Common myeloid progenitor, CD34-positive (primary cell): ENCODE measurements at regions not wholly inside any gene's neighbourhood (a gene's known extent, or its start where the extent isn't known, plus 50 kb on each side); places are given as distances from the start of the nearest gene placed in this dataset.

ENCODE experiments used
- CTCF ChIA-PET: fragments of 350-600 bp; sonication (Branson Sonifier 250); formaldehyde crosslinking; loops from one replicate; lab custom pipeline; 2021; ENCODE audit warnings: antibody characterized with exemption; lab: Charles Lee
- POLR2A ChIA-PET: fragments of 350-600 bp; sonication (Branson Sonifier 250); formaldehyde crosslinking; loops from one replicate; lab custom pipeline; 2021; ENCODE audit warnings: antibody characterized with exemption; lab: Charles Lee
- DNase-seq, 3 donors: peaks; one replicate each; pipeline versions ENCODE4 v3.0.0 to v3.0.0-alpha.2; 2013
- H3K27ac ChIP-seq, 2 experiments: 1 replicate in 1 of 2; 2 replicates in 1 of 2; pipeline ENCODE4 v1.7.0; 2013; ENCODE audit warnings: inconsistent platforms in 2 of 2, low read length in 2 of 2, mild to moderate bottlenecking in 2 of 2, low read depth in 1 of 2, moderate library complexity in 1 of 2; ENCODE audit not compliant: severe bottlenecking in 2 of 2, insufficient read depth in 1 of 2, poor library complexity in 1 of 2
- H3K27me3 ChIP-seq, 5 experiments: replicated peaks in 2 of 5; 1 replicate in 3 of 5; 2 replicates in 2 of 5; pipeline versions ENCODE4 v1.6.1 to v1.7.0; 2013; ENCODE audit warnings: low read length in 4 of 5, mild to moderate bottlenecking in 2 of 5, moderate library complexity in 2 of 5, inconsistent platforms in 1 of 5; ENCODE audit not compliant: insufficient read depth in 5 of 5, control insufficient read depth in 4 of 5
- H3K36me3 ChIP-seq, 4 experiments: 1 replicate in 2 of 4; 2 replicates in 2 of 4; pipeline versions ENCODE4 v1.6.1 to v1.7.0; 2013; ENCODE audit warnings: low read length in 3 of 4, control low read depth in 1 of 4, mild to moderate bottlenecking in 1 of 4; ENCODE audit not compliant: control insufficient read depth in 4 of 4, insufficient read depth in 4 of 4
- H3K4me1 ChIP-seq, 4 experiments: 1 replicate in 3 of 4; 2 replicates in 1 of 4; pipeline versions ENCODE4 v1.6.1 to v1.7.1; 2013; ENCODE audit warnings: low read length in 3 of 4, mild to moderate bottlenecking in 3 of 4, control low read depth in 1 of 4, inconsistent platforms in 1 of 4, moderate library complexity in 1 of 4; ENCODE audit not compliant: control insufficient read depth in 4 of 4, insufficient read depth in 4 of 4; ENCODE audit errors: control extremely low read depth in 1 of 4
- H3K4me3 ChIP-seq, 7 experiments: 1 replicate in 4 of 7; 2 replicates in 3 of 7; pipeline versions ENCODE4 v1.5.1 to v1.7.0; 2013; ENCODE audit warnings: mild to moderate bottlenecking in 7 of 7, low read length in 6 of 7, moderate library complexity in 6 of 7, inconsistent platforms in 2 of 7, low read depth in 2 of 7, control low read depth in 1 of 7; ENCODE audit not compliant: insufficient read depth in 4 of 7, control insufficient read depth in 1 of 7; ENCODE audit errors: extremely low read depth in 1 of 7
- H3K9me3 ChIP-seq, 5 experiments: 1 replicate in 4 of 5; 2 replicates in 1 of 5; pipeline versions ENCODE4 v1.6.1 to v1.7.1; 2013; ENCODE audit warnings: low read length in 4 of 5, mild to moderate bottlenecking in 2 of 5, inconsistent platforms in 1 of 5, low read depth in 1 of 5, moderate library complexity in 1 of 5; ENCODE audit not compliant: control insufficient read depth in 4 of 5, insufficient read depth in 2 of 5; ENCODE audit errors: control extremely low read depth in 1 of 5
- WGBS: methylation state at CpG from one replicate; pipeline ENCODE4 v1.1.5; 2013; ENCODE audit not compliant: insufficient coverage; 5-methylcytosine and 5-hydroxymethylcytosine counted together

DNA sequence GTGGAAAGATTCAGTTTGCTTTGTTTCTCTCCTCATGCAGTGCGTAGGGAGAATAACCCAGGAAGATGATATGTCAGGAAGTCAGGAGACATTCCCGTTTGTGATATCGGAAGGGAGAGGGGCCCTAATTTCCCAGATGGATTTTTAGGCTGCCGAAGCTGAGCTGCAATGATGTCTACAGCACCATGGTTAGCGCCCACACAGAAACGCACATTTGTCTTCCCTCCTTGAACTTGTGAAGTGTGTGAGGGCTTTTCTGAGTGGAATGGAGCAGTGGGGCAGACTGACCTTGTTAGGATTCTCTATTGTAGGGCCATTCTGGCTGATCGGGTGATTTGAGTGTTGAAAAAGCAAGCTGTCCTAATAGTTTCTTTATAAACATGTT lies 191.3 kb upstream of the ARG1 start:
- Histone ChIP-seq H3K27ac (no peak overlapping the region), H3K4me1 (peaks cover 0 to 9% (median 2%) of the 10 kb centered on the region in 4 experiments), H3K27me3 (no peaks in the 10 kb centered on the region), H3K9me3 (no peaks in the 10 kb centered on the region), H3K36me3 (no peaks in the 10 kb centered on the region), H3K4me3 (no peak overlapping the region)
- WGBS: 100% methylated on average over 7 of the region's 7 CpGs
- no peak for DNase-seq
- CTCF ChIA-PET: no interaction called here
- POLR2A ChIA-PET: no interaction called here

DNA sequence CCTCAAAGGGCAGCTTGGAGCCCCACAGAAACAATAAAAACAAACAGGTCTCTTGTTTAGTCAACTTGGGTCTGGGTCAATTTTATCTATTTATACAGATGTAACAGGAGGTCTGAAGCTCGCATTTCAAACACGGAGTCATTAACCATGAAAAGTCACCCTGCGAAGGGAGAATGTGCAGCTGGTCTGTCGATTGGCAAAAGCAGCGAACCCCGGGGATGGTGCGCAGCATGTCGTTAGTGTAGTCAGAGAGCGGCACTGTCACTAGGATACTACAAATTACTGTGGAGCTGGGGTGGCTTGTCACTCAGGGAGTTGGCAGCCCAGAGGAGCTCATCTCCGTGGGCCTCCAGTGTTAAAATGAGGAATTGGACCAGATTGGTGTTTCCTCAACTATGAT lies 190.4 kb upstream of the ARG1 start:
- no peaks in the 10 kb centered on the region for H3K36me3 ChIP-seq
- H3K27ac ChIP-seq: no peak overlapping the region
- DNase-seq: no peak
- peaks cover 0 to 9% (median 2%) of the 10 kb centered on the region in 4 experiments for H3K4me1 ChIP-seq
- H3K9me3 ChIP-seq: no peaks in the 10 kb centered on the region
- WGBS: 95% methylated on average over 9 of the region's 10 CpGs
- no peaks in the 10 kb centered on the region for H3K27me3 ChIP-seq
- H3K4me3 ChIP-seq: no peak overlapping the region
- CTCF ChIA-PET: interaction anchor here (0.9 kb wide), 1 partner anchor 24 kb away, joined by 3 read pairs; no protein-coding TSS in a partner anchor
- POLR2A ChIA-PET: no interaction called here

- peaks cover 0 to 9% (median 2%) of the 10 kb centered on the region in 4 experiments for H3K4me1 ChIP-seq
- POLR2A ChIA-PET: no interaction called here
- 97% methylated on average over 6 of the region's 6 CpGs for WGBS
- H3K27me3 ChIP-seq: no peaks in the 10 kb centered on the region
- no peak overlapping the region for H3K27ac ChIP-seq
- no peak for DNase-seq
- H3K4me3 ChIP-seq: no peak overlapping the region
- no peaks in the 10 kb centered on the region for H3K36me3 ChIP-seq
- CTCF ChIA-PET: interaction anchor here (0.9 kb wide), 1 partner anchor 25 kb away, joined by 3 read pairs; no protein-coding TSS in a partner anchor
- H3K9me3 ChIP-seq: no peaks in the 10 kb centered on the region
Observed at GRCh38 chr6:131383421-131384411, 189.3 kb upstream of the ARG1 start.

GRCh38 chr6:131387562-131388447 lies 185.2 kb upstream of the ARG1 start:
- CTCF ChIA-PET: interaction anchor here (1.5 to 2.2 kb wide), 3 partner anchors 8 to 12 kb away, joined by 3 to 5 read pairs (median 4); no protein-coding TSS in a partner anchor
- Histone ChIP-seq H3K27ac (no peak overlapping the region), H3K4me3 (no peak overlapping the region), H3K9me3 (no peaks in the 10 kb centered on the region), H3K27me3 (no peaks in the 10 kb centered on the region), H3K4me1 (no peaks in the 10 kb centered on the region), H3K36me3 (no peaks in the 10 kb centered on the region)
- POLR2A ChIA-PET: no interaction called here
- no peak for DNase-seq
- 74% methylated on average over 3 of the region's 5 CpGs for WGBS

- H3K27me3 ChIP-seq: no peaks in the 10 kb centered on the region
- H3K4me1 ChIP-seq: no peaks in the 10 kb centered on the region
- H3K36me3 ChIP-seq: no peaks in the 10 kb centered on the region
- POLR2A ChIA-PET: no interaction called here
- CTCF ChIA-PET: interaction anchor here (1.6 kb wide), 1 partner anchor 190 kb away, joined by 3 read pairs; no protein-coding TSS in a partner anchor
- H3K9me3 ChIP-seq: peaks cover 0 to 5% (median 0%) of the 10 kb centered on the region in 5 experiments
- no peak overlapping the region for H3K27ac ChIP-seq
- no peak overlapping the region for H3K4me3 ChIP-seq
- no peak for DNase-seq
- 83% methylated on average over 2 of the region's 5 CpGs for WGBS
Observed at GRCh38 chr6:131390322-131390721, 182.7 kb upstream of the ARG1 start.

DNA sequence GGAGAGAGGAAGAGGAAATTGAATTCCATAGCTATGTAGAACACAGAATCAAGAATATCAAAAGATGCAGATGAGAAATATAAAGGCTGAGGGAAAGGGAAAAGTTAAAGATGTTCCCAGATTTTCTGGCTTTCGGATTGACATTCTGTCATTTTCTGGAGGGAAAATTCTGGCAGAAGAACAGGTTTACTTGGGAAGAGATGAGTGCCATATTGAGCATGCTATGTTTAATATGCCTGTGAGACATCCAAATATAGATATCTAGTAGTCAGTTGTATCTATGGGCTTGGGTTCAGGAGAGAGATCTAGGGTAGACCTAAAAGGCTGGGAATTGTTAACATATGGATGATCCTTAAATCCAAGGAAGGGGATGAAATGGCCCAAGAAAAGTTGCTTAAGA lies 181.9 kb upstream of the ARG1 start:
- H3K27me3 ChIP-seq: no peaks in the 10 kb centered on the region
- no peaks in the 10 kb centered on the region for H3K36me3 ChIP-seq
- ChIA-PET CTCF (no interaction called here), POLR2A (no interaction called here)
- H3K9me3 ChIP-seq: peaks cover 0 to 5% (median 0%) of the 10 kb centered on the region in 5 experiments
- no peak overlapping the region for H3K27ac ChIP-seq
- no peak for DNase-seq
- no peaks in the 10 kb centered on the region for H3K4me1 ChIP-seq
- no peak overlapping the region for H3K4me3 ChIP-seq
- WGBS: 91% methylated on average over 1 of the region's 1 CpG
